ENCODE measurements at regions not wholly inside any gene's neighbourhood (a gene's known extent, or its start where the extent isn't known, plus 50 kb on each side); places are given as distances from the start of the nearest gene placed in this dataset.

GRCh38 chr18:41752826-41753225, 202.2 kb upstream of the PIK3C3 start:
- no peak for DNase-seq (ENCODE audit: low read depth)
- no peak for TF ChIP-seq CTCF (conservative IDR thresholded peaks at IDR 0.05; ENCODE audit: low read depth, low read length)
- no peak overlapping the region for H3K4me3 ChIP-seq (ENCODE audit: low read depth, low read length)

GRCh38 chr18:41751652-41752051, 203.4 kb upstream of the PIK3C3 start:
- no peak for TF ChIP-seq CTCF (conservative IDR thresholded peaks at IDR 0.05; ENCODE audit: low read depth, low read length)
- H3K4me3 ChIP-seq (ENCODE audit: low read depth, low read length), result no peak overlapping the region
- no peak for DNase-seq (ENCODE audit: low read depth)

GRCh38 chr18:41751161-41751560, 203.9 kb upstream of the PIK3C3 start:
- no peak for DNase-seq (ENCODE audit: low read depth)
- no peak overlapping the region for H3K4me3 ChIP-seq (ENCODE audit: low read depth, low read length)
- TF ChIP-seq CTCF (conservative IDR thresholded peaks at IDR 0.05; ENCODE audit: low read depth, low read length), result no peak

- TF ChIP-seq CTCF (conservative IDR thresholded peaks at IDR 0.05; ENCODE audit: low read depth, low read length), result no peak
Observed at GRCh38 chr18:41747723-41748242, 207.3 kb upstream of the PIK3C3 start.

GRCh38 chr18:41745166-41746049, 209.6 kb upstream of the PIK3C3 start:
- peak; percentile 73 for DNase-seq (ENCODE audit: low read depth)
- H3K4me3 ChIP-seq (ENCODE audit: low read depth, low read length), result no peak overlapping the region
- peak; percentile 85 for TF ChIP-seq CTCF (conservative IDR thresholded peaks at IDR 0.05; ENCODE audit: low read depth, low read length)

More at GRCh38 chr18:41747723-41748242, 207.3 kb upstream of the PIK3C3 start:
- DNase-seq (ENCODE audit: low read depth), result no peak
- no peak overlapping the region for H3K4me3 ChIP-seq (ENCODE audit: low read depth, low read length)

GRCh38 chr18:41744421-41745030, 210.5 kb upstream of the PIK3C3 start:
- no peak for DNase-seq (ENCODE audit: low read depth)
- no peak overlapping the region for H3K4me3 ChIP-seq (ENCODE audit: low read depth, low read length)
- no peak for TF ChIP-seq CTCF (conservative IDR thresholded peaks at IDR 0.05; ENCODE audit: low read depth, low read length)
